ENCODE measurements at regions not wholly inside any gene's neighbourhood (a gene's known extent, or its start where the extent isn't known, plus 50 kb on each side); places are given as distances from the start of the nearest gene placed in this dataset.

GRCh38 chr4:58644549-58644948 is 1534.4 kb upstream of the IGFBP7 start:
- in situ Hi-C loops (cut with HindIII; ENCODE audit: low sequenced_read_pairs), result no loop called here
- no peak for TF ChIP-seq CTCF (IDR thresholded peaks at IDR 0.05; ENCODE audit: low read depth, low read length, missing control alignments)
- H3K4me3 ChIP-seq (ENCODE audit: low read depth, low read length), result no peak overlapping the region
- no peak for DNase-seq (ENCODE audit: low read depth)

- in situ Hi-C loops (cut with HindIII; ENCODE audit: low sequenced_read_pairs), result no loop called here
- TF ChIP-seq CTCF (IDR thresholded peaks at IDR 0.05; ENCODE audit: low read depth, low read length, missing control alignments), result no peak
These were observed 1526.2 kb upstream of the IGFBP7 start for GRCh38 chr4:58636381-58636780.

GRCh38 chr4:58617226-58617625 is 1507.0 kb upstream of the IGFBP7 start:
- in situ Hi-C loops (cut with HindIII; ENCODE audit: low sequenced_read_pairs), result no loop called here
- no peak overlapping the region for H3K4me3 ChIP-seq (ENCODE audit: low read depth, low read length)
- no peak for TF ChIP-seq CTCF (IDR thresholded peaks at IDR 0.05; ENCODE audit: low read depth, low read length, missing control alignments)
- no peak for DNase-seq (ENCODE audit: low read depth)

More at GRCh38 chr4:58636381-58636780, 1526.2 kb upstream of the IGFBP7 start:
- no peak overlapping the region for H3K4me3 ChIP-seq (ENCODE audit: low read depth, low read length)
- DNase-seq (ENCODE audit: low read depth), result no peak

- in situ Hi-C loops (cut with HindIII; ENCODE audit: low sequenced_read_pairs), result no loop called here
These were observed 1500.8 kb upstream of the IGFBP7 start for GRCh38 chr4:58611012-58611411.

GRCh38 chr4:58606303-58606702 is 1496.1 kb upstream of the IGFBP7 start:
- TF ChIP-seq CTCF (IDR thresholded peaks at IDR 0.05; ENCODE audit: low read depth, low read length, missing control alignments), result no peak
- H3K4me3 ChIP-seq (ENCODE audit: low read depth, low read length), result no peak overlapping the region
- no peak for DNase-seq (ENCODE audit: low read depth)
- in situ Hi-C loops (cut with HindIII; ENCODE audit: low sequenced_read_pairs), result no loop called here

More at GRCh38 chr4:58611012-58611411, 1500.8 kb upstream of the IGFBP7 start:
- no peak for DNase-seq (ENCODE audit: low read depth)
- no peak for TF ChIP-seq CTCF (IDR thresholded peaks at IDR 0.05; ENCODE audit: low read depth, low read length, missing control alignments)
- H3K4me3 ChIP-seq (ENCODE audit: low read depth, low read length), result no peak overlapping the region

- H3K4me3 ChIP-seq (ENCODE audit: low read depth, low read length), result no peak overlapping the region
- in situ Hi-C loops (cut with HindIII; ENCODE audit: low sequenced_read_pairs), result no loop called here
- no peak for DNase-seq (ENCODE audit: low read depth)
- no peak for TF ChIP-seq CTCF (IDR thresholded peaks at IDR 0.05; ENCODE audit: low read depth, low read length, missing control alignments)
These were observed 1493.8 kb upstream of the IGFBP7 start for GRCh38 chr4:58603951-58604350.
